HL-60 (cell line): ENCODE measurements at regions not wholly inside any gene's neighbourhood (a gene's known extent, or its start where the extent isn't known, plus 50 kb on each side); places are given as distances from the start of the nearest gene placed in this dataset.
A peak's percentile ranks its signal among the peaks of the same experiment; 100 is the strongest.
"Not testable (repeated sequence)": the region's sequence is repeated elsewhere in the genome, so short reads cannot be mapped to it uniquely, and the experiment has no call there.

ENCODE experiments used
- DNase-seq, 2 experiments: peaks; one replicate each; pipeline ENCODE4 v3.0.0-alpha.2; 2010 to 2020; ENCODE audit warnings: low read depth in 1 of 2, low spot score in 1 of 2
- H3K27ac ChIP-seq: fragments of 250-450 bp; sonication (Bioruptor Pico); replicated peaks from 2 replicates; pipeline ENCODE4 v1.5.1; 2020; ENCODE audit warnings: mild to moderate bottlenecking, moderate library complexity
- H3K27me3 ChIP-seq: fragments of 250-450 bp; sonication (Bioruptor Pico); 2 replicates; pipeline ENCODE4 v1.5.1; 2021; ENCODE audit warnings: mild to moderate bottlenecking, moderate library complexity; ENCODE audit not compliant: insufficient read depth, poor library complexity, severe bottlenecking
- H3K4me3 ChIP-seq: replicated peaks from 2 replicates; pipeline ENCODE4 v1.5.1; 2011; ENCODE audit warnings: mild to moderate bottlenecking, control low read depth, low read length; ENCODE audit not compliant: insufficient read depth
- GABPA ChIP-seq: IDR thresholded peaks from 2 replicates; pipeline ENCODE4 v1.6.1; 2012; ENCODE audit warnings: low read depth
- POLR2AphosphoS5 ChIP-seq: IDR thresholded peaks from 2 replicates; pipeline ENCODE4 v1.6.1; 2012; ENCODE audit warnings: low read depth
- SPI1 ChIP-seq: IDR thresholded peaks from 2 replicates; pipeline ENCODE4 v1.6.1; 2012; ENCODE audit warnings: low read depth, mild to moderate bottlenecking, borderline replicate concordance
- TF ChIP-seq, protein P1 (sequence below): IDR thresholded peaks from one replicate; pipeline ENCODE4 v1.5.1; 2011; ENCODE audit warnings: low read length, control low read depth, inconsistent platforms; ENCODE audit not compliant: insufficient read depth
- TF ChIP-seq, protein P2 (sequence below): IDR thresholded peaks from 2 replicates; pipeline ENCODE4 v1.6.1; 2012; ENCODE audit warnings: low read depth; ENCODE audit not compliant: insufficient replicate concordance

DNA sequence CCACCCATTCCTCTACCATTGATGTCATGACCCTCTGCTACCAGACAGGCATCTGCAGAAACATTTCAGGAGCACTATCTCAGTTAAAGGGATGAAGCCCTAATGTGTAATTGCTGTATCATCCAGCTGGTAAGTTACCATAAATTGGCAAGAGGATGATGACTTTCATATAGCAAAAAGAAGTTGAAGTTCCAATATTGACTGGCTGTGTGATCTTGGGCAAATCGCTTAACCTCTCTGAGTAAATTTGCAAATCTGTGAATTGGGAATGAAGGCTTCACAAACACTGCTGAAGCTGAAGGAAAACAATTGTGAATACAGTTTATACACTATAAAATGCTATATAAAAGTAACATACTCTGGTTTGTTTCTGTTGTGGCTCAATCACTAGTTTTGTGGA lies 89.5 kb upstream of the PHACTR1 start:
- DNase-seq, result no peak
- no peak overlapping the region for H3K4me3 ChIP-seq
- H3K27ac ChIP-seq, result no peak overlapping the region
- no peaks in the 10 kb centered on the region for H3K27me3 ChIP-seq
- no peak for TF ChIP-seq POLR2AphosphoS5
- TF ChIP-seq SPI1, result no peak
- TF ChIP-seq, protein P1, sequence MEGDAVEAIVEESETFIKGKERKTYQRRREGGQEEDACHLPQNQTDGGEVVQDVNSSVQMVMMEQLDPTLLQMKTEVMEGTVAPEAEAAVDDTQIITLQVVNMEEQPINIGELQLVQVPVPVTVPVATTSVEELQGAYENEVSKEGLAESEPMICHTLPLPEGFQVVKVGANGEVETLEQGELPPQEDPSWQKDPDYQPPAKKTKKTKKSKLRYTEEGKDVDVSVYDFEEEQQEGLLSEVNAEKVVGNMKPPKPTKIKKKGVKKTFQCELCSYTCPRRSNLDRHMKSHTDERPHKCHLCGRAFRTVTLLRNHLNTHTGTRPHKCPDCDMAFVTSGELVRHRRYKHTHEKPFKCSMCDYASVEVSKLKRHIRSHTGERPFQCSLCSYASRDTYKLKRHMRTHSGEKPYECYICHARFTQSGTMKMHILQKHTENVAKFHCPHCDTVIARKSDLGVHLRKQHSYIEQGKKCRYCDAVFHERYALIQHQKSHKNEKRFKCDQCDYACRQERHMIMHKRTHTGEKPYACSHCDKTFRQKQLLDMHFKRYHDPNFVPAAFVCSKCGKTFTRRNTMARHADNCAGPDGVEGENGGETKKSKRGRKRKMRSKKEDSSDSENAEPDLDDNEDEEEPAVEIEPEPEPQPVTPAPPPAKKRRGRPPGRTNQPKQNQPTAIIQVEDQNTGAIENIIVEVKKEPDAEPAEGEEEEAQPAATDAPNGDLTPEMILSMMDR, result no peak
- TF ChIP-seq, protein P2, sequence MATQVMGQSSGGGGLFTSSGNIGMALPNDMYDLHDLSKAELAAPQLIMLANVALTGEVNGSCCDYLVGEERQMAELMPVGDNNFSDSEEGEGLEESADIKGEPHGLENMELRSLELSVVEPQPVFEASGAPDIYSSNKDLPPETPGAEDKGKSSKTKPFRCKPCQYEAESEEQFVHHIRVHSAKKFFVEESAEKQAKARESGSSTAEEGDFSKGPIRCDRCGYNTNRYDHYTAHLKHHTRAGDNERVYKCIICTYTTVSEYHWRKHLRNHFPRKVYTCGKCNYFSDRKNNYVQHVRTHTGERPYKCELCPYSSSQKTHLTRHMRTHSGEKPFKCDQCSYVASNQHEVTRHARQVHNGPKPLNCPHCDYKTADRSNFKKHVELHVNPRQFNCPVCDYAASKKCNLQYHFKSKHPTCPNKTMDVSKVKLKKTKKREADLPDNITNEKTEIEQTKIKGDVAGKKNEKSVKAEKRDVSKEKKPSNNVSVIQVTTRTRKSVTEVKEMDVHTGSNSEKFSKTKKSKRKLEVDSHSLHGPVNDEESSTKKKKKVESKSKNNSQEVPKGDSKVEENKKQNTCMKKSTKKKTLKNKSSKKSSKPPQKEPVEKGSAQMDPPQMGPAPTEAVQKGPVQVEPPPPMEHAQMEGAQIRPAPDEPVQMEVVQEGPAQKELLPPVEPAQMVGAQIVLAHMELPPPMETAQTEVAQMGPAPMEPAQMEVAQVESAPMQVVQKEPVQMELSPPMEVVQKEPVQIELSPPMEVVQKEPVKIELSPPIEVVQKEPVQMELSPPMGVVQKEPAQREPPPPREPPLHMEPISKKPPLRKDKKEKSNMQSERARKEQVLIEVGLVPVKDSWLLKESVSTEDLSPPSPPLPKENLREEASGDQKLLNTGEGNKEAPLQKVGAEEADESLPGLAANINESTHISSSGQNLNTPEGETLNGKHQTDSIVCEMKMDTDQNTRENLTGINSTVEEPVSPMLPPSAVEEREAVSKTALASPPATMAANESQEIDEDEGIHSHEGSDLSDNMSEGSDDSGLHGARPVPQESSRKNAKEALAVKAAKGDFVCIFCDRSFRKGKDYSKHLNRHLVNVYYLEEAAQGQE, result no peak
- no peak for TF ChIP-seq GABPA

DNA sequence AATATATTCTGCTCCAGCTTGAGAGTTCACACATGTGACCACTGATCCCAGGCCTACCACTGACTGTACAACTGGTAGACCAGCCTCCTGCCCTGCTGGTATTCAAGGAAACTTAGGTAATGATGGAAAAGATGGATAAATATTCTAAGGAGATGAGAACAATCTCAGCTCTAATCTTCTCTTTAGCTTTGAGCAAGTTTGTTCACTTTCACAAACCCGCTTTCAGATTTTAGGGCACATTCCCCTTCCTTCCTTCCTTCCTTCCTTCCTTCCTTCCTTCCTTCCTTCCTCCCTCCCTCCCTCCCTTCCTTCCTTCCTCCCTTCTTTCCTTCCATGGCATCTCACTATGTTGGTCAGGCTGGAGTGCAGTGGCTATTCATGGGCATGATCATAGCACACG lies 88.2 kb upstream of the PHACTR1 start:
- H3K27me3 ChIP-seq, result no peaks in the 10 kb centered on the region
- H3K27ac ChIP-seq, result no peak overlapping the region
- TF ChIP-seq, protein P2, result no peak
- TF ChIP-seq SPI1, result no peak
- TF ChIP-seq, protein P1, result no peak
- TF ChIP-seq POLR2AphosphoS5, result no peak
- TF ChIP-seq GABPA, result no peak
- no peak for DNase-seq
- H3K4me3 ChIP-seq, result no peak overlapping the region

DNA sequence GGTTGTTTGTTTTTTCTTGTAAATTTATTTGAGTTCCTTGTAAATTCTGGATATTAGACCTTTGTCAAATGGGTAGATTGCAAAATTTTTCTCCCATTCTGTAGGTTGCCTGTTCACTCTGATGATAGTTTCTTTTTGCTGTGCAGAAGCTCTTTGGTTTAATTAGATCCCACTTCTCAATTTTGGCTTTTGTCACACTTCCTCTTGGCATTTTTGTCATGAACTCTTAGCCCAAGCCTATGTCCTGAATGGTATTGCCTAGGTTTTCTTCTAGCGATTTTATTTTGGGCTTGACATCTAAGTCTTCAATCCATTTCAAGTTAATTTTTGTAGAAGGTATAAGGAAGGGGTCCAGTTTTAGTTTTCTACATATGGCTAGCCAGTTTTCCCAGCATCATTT lies 82.8 kb upstream of the PHACTR1 start:
- not testable (repeated sequence) for H3K27me3 ChIP-seq, H3K4me3 ChIP-seq, DNase-seq, H3K27ac ChIP-seq
- peak; percentile 47 for TF ChIP-seq SPI1

DNA sequence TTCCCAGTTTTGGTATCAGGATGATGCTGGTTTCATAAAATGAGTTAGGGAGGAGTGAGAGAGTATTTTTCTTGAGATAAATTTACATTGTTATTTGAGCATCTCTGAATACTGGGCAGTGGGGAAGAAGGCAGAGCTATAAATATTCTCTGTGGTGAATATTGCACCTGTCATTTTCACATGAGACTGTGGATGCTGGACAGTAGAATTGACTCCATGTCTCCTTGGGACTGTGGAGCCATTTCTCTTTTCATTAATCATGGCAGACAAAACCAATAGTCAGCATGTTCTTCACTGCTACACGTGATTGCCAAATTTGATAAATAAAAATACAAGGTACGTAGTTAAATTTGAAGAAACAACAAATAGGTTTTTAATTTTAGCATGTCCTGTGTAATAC lies 81.2 kb upstream of the PHACTR1 start:
- H3K4me3 ChIP-seq, result no peak overlapping the region
- no peaks in the 10 kb centered on the region for H3K27me3 ChIP-seq
- DNase-seq, result no peak
- H3K27ac ChIP-seq, result no peak overlapping the region
- no peak for TF ChIP-seq GABPA
- TF ChIP-seq POLR2AphosphoS5, result no peak
- no peak for TF ChIP-seq SPI1
- TF ChIP-seq, protein P2, result no peak
- TF ChIP-seq, protein P1, result no peak
